GM19372 (cell line): ENCODE measurements at regions not wholly inside any gene's neighbourhood (a gene's known extent, or its start where the extent isn't known, plus 50 kb on each side); places are given as distances from the start of the nearest gene placed in this dataset.
"Not testable (repeated sequence)": the region's sequence is repeated elsewhere in the genome, so short reads cannot be mapped to it uniquely, and the experiment has no call there.

Experiments
- ATAC-seq: cut with Tn5 transposase; IDR thresholded peaks from one replicate; pipeline ENCODE4 v1.9.1; 2021; ENCODE audit warnings: mild to moderate bottlenecking, low read depth, moderate library complexity; ENCODE audit not compliant: unreplicated experiment

DNA sequence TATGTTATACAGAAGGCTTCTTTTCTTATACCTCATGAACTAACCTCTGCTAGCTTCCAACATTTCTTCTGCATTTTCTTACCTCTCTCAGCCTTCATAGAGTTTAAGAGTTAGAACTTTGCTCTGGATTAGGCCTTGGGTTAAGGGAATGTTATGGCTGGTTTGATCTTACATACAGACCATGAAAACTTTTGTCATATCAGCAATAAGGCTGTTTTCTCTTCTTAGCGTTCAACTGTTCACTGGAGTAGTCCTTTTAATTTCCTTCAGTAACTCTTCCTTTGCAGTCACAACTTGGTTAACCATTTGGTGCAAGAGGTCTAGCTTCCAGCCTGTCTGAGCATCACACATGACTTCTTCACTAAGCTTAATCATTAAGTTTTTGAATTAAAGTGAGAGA is 329.0 kb upstream of the CCNG1 start:
- no peak for ATAC-seq

- no peak for ATAC-seq
Measured at GRCh38 chr5:163115011-163115410, 322.4 kb upstream of the CCNG1 start.

DNA sequence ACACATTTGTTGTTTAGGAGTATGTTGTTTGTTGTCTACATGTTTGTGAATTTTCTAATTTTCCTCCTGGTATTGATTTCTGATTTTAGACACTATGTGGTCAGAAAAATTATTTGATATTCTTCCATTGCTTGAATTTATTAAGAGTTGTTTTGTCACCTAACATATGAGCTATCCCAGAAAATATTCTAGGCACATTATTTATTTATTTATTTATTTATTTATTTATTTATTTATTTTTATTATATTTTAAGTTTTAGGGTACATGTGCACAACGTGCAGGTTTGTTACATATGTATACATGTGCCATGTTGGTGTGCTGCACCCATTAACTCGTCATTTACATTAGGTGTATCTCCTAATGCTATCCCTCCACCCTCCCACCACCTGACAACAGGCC is 320.8 kb upstream of the CCNG1 start:
- ATAC-seq = not testable (repeated sequence)

DNA sequence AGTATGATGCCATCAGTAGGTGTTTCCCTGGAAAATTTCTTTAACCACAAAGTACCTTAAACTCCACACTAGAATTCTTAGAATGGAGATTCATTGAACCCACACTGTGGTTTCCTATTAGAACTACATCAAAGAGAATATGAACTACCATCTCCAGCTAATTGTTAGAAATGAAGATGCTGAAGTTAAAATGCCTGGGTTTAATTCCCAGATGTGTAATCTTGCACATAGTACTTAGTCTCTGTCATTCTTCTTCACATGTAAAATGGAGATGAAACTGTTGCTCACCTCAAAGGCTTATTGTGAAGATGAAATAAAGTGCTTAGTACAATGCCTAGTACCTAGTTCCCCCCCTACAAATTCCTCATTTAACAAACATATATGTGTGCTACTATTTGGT is 303.3 kb upstream of the CCNG1 start:
- ATAC-seq = no peak

- no peak for ATAC-seq
Measured at GRCh38 chr5:163135849-163136248, 301.5 kb upstream of the CCNG1 start.

GRCh38 chr5:163161512-163161911 is 275.9 kb upstream of the CCNG1 start:
- no peak for ATAC-seq

DNA sequence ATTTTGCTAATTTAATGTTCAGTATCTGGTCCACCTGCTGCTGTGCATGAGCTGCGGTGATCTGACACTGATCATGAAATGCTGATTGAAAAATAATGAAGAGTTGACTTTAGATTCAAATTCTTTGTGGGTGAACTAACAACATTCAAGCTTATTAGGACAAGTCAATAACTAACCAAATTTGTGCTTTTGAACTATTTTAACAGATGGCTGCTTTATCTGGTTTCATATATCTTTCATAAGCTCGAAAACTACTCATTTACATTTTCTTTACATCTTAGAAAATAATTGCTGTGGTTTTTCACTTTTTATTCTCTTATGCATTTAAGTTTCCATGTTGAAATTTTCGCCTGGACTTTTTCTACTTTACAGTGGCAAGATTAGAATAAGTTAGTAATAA is 274.8 kb upstream of the CCNG1 start:
- ATAC-seq = no peak

- no peak for ATAC-seq
Measured at GRCh38 chr5:163163858-163164257, 273.5 kb upstream of the CCNG1 start.

GRCh38 chr5:163165277-163165676 is 272.1 kb upstream of the CCNG1 start:
- ATAC-seq = no peak

- not testable (repeated sequence) for ATAC-seq
Measured at GRCh38 chr5:163170161-163170560, 267.2 kb upstream of the CCNG1 start.

GRCh38 chr5:163172540-163173338 is 264.7 kb upstream of the CCNG1 start:
- ATAC-seq = no peak

DNA sequence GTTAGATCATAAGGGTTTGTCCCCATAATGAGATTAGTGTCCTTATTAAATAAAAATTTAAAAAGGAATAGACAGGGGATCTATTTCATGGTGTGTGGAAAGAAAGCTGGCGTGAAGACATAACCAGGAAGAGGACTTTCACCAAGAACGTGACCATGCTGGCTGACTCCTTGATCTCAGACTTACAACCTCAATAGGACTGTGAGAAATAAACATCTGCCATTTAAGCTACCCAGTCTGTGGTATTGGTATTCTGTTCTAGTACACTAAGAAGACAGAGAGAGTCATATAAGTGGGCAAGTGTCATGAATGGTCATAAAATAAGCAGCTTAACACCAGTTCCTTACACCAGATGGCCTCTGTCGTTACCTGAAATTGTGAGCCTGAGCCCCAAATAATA is 259.4 kb upstream of the CCNG1 start:
- no peak for ATAC-seq

- no peak for ATAC-seq
Measured at GRCh38 chr5:163185315-163185714, 252.1 kb upstream of the CCNG1 start.

GRCh38 chr5:163189023-163189553 is 248.3 kb upstream of the CCNG1 start:
- no peak for ATAC-seq

- no peak for ATAC-seq
Measured at GRCh38 chr5:163190283-163190682, 247.1 kb upstream of the CCNG1 start.

- ATAC-seq = no peak
Measured at GRCh38 chr5:163190784-163191183, 246.6 kb upstream of the CCNG1 start.

DNA sequence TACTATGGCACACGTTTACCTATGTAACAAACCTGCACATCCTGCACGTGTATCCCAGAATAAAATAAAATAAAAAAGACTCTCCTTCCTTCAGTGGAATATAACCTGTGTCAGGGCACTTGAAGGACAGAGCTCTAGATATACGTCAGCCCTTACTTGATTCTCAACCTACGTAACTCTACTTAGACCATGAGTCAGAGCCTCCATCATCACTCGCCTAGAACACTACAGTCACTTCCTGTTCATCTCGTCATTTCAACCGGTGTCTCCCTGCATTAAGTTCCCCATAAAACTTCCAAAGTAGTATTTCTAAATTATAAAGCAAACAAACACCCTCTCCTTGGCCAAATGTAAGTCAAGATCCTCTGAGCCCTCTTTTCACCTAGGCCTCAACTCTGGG is 243.5 kb upstream of the CCNG1 start:
- no peak for ATAC-seq

DNA sequence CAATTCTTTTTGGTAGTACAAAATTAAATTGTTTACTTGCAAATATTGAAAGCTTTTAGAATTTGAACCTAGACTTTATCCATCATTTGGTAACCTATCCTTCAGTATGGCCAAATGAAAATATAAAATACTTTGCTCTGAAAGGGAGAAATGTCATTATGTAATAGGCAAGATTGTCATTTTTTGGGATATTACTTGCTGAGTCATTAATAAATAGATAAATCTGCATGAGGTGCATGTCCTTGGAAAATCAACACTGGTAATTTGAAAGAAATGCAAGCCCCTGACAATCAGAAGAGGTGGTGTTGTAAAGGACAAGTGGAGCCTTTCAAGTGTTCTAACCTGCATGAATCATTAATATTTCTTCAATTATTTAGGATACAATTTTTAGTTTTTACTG is 231.8 kb upstream of the CCNG1 start:
- no peak for ATAC-seq

- ATAC-seq = no peak
Measured at GRCh38 chr5:163221581-163221980, 215.8 kb upstream of the CCNG1 start.

DNA sequence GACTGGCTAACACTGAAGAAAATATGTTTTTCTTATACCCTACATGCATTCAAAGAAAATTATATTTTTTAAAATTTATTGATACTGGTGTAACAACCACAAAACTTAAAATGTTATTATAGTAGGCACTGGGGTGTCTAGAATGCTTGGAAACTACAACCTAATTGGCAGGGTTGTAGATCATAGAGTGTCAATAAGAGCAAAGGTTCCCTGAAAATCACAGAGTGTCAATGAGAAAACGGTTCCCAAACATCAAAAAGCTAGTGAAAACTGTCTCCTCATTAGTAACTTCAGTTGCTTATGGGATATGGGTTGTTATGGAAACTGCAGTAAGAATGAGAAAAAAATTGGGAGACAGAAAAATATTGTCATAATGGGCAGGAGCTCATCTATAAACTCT is 214.4 kb upstream of the CCNG1 start:
- no peak for ATAC-seq

DNA sequence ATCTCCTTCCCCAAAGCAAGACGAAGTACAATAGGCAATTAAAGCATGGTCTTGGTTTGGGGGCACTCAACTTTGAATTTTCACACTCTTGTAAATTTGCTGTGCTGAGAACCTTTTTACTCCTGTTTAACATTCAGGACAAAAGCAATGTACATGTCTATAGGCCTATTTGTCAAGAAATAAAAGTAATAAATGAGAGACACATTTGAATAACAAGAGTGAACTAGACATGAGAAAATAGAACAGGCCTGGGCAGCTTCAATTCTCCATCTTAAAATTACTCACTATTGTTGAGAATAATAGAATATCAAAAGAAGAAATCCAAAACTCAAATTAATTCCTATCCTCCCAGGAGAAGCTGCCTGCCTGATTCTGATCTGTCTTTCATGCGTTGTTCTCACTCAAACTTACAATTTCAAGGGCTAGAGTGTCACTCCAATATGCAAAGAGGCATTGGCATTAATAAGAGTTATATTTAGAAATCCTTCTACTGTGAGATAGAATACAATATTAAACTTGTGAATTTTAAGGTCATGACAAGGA is 192.9 kb upstream of the CCNG1 start:
- no peak for ATAC-seq

GRCh38 chr5:163245584-163245983 is 191.8 kb upstream of the CCNG1 start:
- ATAC-seq = no peak
